GM20000 (cell line): ENCODE measurements at regions not wholly inside any gene's neighbourhood (a gene's known extent, or its start where the extent isn't known, plus 50 kb on each side); places are given as distances from the start of the nearest gene placed in this dataset.

Experiments
- DNase-seq: peaks from one replicate; pipeline ENCODE4 v3.0.0; 2012; ENCODE audit warnings: low spot score
- CTCF ChIP-seq: IDR thresholded peaks from 2 replicates; pipeline ENCODE4 v1.5.1; 2012; ENCODE audit warnings: mild to moderate bottlenecking, control low read depth; ENCODE audit errors: extremely low read depth, missing control alignments

GRCh38 chr4:158053801-158054200 is 119.0 kb downstream of the GASK1B start:
- no peak for DNase-seq
- TF ChIP-seq CTCF, result no peak

GRCh38 chr4:158053086-158053485 is 119.7 kb downstream of the GASK1B start:
- no peak for DNase-seq

GRCh38 chr4:158051401-158052235 is 121.2 kb downstream of the GASK1B start:
- no peak for TF ChIP-seq CTCF
- no peak for DNase-seq

More at GRCh38 chr4:158053086-158053485, 119.7 kb downstream of the GASK1B start:
- no peak for TF ChIP-seq CTCF

- no peak for TF ChIP-seq CTCF
- DNase-seq, result no peak
Measured at GRCh38 chr4:158050942-158051341, 121.9 kb downstream of the GASK1B start.

- DNase-seq, result no peak
- no peak for TF ChIP-seq CTCF
Measured at GRCh38 chr4:158046345-158046744, 126.5 kb downstream of the GASK1B start.

GRCh38 chr4:158043971-158044618 is 128.7 kb downstream of the GASK1B start:
- no peak for TF ChIP-seq CTCF

GRCh38 chr4:158042591-158043030 is 130.2 kb downstream of the GASK1B start:
- DNase-seq, result no peak
- no peak for TF ChIP-seq CTCF

More at GRCh38 chr4:158043971-158044618, 128.7 kb downstream of the GASK1B start:
- DNase-seq, result no peak
